ENCODE measurements at regions not wholly inside any gene's neighbourhood (a gene's known extent, or its start where the extent isn't known, plus 50 kb on each side); places are given as distances from the start of the nearest gene placed in this dataset.

GRCh38 chr20:2237059-2237458 is 58.7 kb upstream of the TGM3 start:
- peak; percentile 85 for DNase-seq

GRCh38 chr20:2238601-2239000 is 57.2 kb upstream of the TGM3 start:
- DNase-seq, result no peak

- no peak for DNase-seq
Observed at GRCh38 chr20:2240835-2241234, 55.0 kb upstream of the TGM3 start.

- no peak for DNase-seq
Observed at GRCh38 chr20:2242678-2243077, 53.1 kb upstream of the TGM3 start.

- no peak for DNase-seq
Observed at GRCh38 chr20:2244523-2244922, 51.3 kb upstream of the TGM3 start.

GRCh38 chr20:2244993-2245392 is 50.8 kb upstream of the TGM3 start:
- no peak for DNase-seq

- DNase-seq, result no peak
Observed at GRCh38 chr20:2245637-2246036, 50.2 kb upstream of the TGM3 start.
